Fibroblast of villous mesenchyme (primary cell): ENCODE measurements at regions not wholly inside any gene's neighbourhood (a gene's known extent, or its start where the extent isn't known, plus 50 kb on each side); places are given as distances from the start of the nearest gene placed in this dataset.
"Not testable (repeated sequence)": the region's sequence is repeated elsewhere in the genome, so short reads cannot be mapped to it uniquely, and the experiment has no call there.

Experiments
- DNase-seq: peaks from one replicate; pipeline ENCODE4 v3.0.0-alpha.2; 2010; ENCODE audit warnings: low read depth
- H3K4me3 ChIP-seq: 2 replicates; pipeline ENCODE4 v1.5.1; 2011; ENCODE audit warnings: low read depth, mild to moderate bottlenecking, low read length
- TF ChIP-seq, protein P1 (sequence below): IDR thresholded peaks from 2 replicates; pipeline ENCODE4 v1.5.1; 2012; ENCODE audit warnings: low read depth, mild to moderate bottlenecking, low read length; ENCODE audit not compliant: insufficient read depth

DNA sequence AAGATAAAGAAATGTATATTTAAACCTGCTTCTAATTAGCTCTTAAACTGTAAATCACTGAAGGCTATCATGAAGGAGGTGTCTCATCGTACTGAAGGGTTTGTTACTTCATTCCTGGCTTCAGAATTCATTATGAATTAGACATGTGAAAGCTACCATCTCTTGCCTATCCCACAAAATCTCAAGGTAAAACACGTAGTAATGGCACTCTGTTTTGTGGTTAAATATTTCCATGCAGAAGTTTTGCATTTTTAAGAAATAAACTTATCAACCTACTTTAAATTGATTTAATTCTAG, 490.7 kb upstream of the NUDT12 start:
- TF ChIP-seq, protein P1, sequence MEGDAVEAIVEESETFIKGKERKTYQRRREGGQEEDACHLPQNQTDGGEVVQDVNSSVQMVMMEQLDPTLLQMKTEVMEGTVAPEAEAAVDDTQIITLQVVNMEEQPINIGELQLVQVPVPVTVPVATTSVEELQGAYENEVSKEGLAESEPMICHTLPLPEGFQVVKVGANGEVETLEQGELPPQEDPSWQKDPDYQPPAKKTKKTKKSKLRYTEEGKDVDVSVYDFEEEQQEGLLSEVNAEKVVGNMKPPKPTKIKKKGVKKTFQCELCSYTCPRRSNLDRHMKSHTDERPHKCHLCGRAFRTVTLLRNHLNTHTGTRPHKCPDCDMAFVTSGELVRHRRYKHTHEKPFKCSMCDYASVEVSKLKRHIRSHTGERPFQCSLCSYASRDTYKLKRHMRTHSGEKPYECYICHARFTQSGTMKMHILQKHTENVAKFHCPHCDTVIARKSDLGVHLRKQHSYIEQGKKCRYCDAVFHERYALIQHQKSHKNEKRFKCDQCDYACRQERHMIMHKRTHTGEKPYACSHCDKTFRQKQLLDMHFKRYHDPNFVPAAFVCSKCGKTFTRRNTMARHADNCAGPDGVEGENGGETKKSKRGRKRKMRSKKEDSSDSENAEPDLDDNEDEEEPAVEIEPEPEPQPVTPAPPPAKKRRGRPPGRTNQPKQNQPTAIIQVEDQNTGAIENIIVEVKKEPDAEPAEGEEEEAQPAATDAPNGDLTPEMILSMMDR = no peak
- no peak for DNase-seq
- no peak overlapping the region for H3K4me3 ChIP-seq

DNA sequence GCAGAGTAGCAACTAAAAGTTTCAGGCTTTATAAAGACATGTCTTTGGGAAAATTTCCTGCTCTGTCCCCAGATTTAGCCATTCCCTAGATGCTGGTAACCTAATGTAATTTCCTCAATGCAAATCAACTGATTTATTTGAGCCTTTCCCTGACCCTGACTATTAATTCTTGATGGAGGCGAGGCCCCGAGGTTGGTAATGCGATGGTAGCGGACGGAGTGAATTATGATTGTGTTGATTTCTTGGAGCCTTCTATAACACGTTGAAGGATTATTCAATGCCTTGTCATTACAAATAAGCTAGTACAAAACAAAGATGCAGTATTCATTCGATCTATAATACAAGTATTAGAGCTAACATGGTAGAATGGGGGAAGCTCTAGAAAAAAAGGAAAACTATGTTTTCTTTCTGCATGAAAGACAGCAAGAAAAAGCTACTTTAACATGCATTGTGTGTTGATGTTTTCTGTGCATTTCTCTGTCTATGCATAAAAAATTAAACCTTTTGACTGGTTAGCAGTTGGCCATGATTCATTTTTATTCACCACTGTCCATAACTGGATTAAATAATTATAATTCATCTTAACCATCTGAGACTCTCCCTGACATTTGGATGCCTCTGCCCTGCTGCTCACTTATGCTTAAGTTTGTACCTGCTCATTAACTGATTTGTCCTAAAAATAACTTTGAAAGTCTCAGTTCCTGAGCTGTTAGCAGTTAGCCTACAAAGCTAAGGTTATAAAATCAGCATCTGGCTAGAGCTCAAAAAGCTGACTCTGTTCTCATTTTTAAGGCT, 490.2 kb upstream of the NUDT12 start:
- TF ChIP-seq, protein P1 = no peak
- no peak for DNase-seq
- H3K4me3 ChIP-seq = no peak overlapping the region

DNA sequence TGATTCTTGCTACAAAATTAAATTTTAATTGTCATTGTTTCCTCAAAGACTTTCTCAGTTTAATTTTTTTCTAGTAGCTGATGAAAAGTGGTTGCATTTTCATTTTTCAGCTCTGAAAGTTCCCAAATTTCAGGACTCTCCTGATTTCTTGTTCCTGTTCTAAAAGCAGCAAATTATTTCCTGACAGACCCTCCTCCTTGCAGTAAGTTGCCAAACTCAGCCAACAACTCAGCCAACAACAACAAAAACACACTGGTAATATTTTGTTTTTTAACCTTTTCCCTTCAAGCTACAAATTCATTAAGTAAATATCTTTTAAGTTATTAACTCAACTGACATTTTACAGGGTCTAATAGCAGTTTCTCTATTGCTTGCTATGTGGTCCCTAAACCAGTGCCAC, 487.8 kb upstream of the NUDT12 start:
- no peak overlapping the region for H3K4me3 ChIP-seq
- no peak for DNase-seq
- TF ChIP-seq, protein P1 = no peak

DNA sequence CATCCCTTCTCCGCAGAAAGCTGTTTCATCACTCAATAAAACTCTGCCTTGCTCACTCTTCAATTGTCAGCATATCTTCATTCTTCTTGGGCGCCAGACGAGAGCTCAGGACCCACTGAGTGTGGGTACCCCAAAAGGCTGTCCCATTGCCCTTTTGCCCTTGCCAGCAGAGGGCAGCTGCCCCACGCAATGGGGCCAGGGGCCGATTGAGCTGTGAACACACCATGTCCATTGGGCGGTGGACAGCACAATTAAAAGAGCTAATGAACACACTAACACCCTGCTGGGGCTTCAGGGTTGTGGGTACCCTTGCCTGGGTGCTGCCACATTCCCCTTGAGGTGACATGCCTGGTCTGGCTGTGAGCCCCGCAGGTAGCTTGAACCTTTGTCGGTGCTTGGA, 487.2 kb upstream of the NUDT12 start:
- TF ChIP-seq, protein P1 = no peak
- DNase-seq = no peak
- no peak overlapping the region for H3K4me3 ChIP-seq

DNA sequence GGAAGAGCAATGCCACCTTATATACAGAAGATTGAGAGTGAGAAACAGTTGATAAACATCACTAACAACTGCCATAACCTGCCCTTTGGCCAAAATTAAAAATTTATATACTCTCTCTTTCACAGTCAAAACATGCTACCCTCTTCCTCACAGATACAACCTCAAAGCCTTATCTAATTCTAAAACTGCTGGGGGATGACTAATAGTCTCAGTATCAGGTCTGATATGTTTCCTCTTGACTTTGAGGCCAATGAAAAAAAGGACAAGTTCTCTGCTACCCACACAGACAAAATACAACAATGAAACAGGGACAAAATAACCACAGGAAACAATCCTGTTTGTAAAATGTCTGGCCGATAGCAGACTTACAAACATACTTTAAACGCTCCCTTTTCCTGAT, 485.6 kb upstream of the NUDT12 start:
- TF ChIP-seq, protein P1 = no peak
- no peak for DNase-seq
- no peak overlapping the region for H3K4me3 ChIP-seq

DNA sequence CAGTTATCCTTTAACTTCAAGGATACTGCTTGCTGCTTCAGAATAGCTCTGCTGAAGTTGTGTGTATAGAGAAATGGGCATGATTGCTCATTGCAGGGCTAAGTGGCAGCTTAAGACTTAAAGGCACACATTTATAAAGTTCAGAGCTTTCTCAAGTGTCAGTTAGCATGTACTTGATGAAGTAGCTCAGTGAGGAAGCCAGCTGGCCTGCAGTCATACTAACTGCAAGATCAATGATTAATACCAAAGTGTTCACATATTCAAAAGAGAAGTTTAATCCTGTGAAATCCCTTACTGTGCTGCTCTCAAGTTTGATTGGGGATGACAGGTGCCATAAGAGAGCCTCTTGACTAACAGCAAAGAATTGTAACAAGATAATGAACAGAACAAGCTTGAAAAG, 483.4 kb upstream of the NUDT12 start:
- TF ChIP-seq, protein P1 = no peak
- H3K4me3 ChIP-seq = no peak overlapping the region
- no peak for DNase-seq

DNA sequence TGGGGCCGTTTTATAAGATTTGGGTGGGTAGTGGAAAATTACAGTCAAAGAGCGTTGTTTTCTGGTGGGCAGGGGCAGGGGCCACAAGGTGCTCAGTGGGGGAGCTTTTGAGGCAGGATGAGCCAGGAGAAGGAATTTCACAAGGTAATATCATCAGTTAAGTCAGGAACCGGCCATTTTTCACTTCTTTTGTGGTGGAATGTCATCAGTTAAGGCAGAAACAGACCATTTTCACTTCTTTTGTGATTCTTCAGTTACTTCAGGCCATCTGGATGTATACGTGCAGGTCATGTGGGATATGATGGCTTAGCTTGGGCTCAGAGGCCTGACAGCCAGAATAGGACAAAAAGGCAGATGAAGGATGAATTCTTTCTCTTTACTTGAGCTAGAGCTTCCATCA, 477.3 kb upstream of the NUDT12 start:
- not testable (repeated sequence) for H3K4me3 ChIP-seq, DNase-seq

DNA sequence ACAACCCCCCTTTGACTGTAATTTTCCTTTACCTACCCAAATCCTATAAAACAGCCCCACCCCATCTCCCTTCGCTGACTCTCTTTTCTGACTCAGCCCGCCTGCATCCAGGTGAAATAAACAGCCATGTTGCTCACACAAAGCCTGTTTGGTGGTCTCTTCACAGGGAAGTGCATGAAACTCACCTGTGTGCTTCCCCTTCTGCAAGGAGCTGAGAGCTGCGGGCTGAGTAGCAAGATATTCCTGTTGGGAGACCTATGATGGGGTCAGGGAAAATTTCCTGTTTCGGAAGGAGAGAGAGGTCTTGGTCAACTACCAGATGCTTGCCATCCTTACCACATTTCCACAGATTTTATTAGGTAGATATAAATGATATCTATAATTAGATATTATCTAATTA, 474.5 kb upstream of the NUDT12 start:
- H3K4me3 ChIP-seq, DNase-seq: not testable (repeated sequence)

DNA sequence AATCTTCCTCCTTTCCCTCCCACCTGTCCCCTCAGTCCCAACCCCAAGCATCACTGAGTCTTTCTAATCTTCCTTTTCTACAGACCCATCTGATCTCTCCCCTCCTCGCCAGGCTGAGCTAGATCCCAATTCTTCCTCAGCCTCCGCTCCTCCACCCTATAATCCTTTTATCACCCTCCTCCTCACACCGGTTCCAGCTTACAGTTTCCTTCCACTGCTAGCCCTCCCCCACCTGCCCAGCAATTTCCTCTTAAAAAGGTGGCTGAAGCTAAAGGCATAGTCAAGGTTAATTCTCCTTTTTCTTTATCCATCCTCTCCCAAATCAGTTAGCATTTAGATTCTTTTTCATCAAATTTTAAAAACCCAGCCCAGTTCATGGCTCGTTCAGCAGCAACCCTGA, 470.6 kb upstream of the NUDT12 start:
- not testable (repeated sequence) for DNase-seq, H3K4me3 ChIP-seq
